HepG2 (cell line): ENCODE measurements at regions not wholly inside any gene's neighbourhood (a gene's known extent, or its start where the extent isn't known, plus 50 kb on each side); places are given as distances from the start of the nearest gene placed in this dataset.

ENCODE experiments used
- REST ChIP-seq, 2 experiments: IDR thresholded peaks; 2 replicates each; pipeline ENCODE4 v1.6.1; 2011 to 2012; ENCODE audit warnings: low read length in 2 of 2, borderline replicate concordance in 1 of 2, low read depth in 1 of 2, mild to moderate bottlenecking in 1 of 2, moderate library complexity in 1 of 2
- ZNF605 ChIP-seq: sonication (generic); formaldehyde crosslinking; IDR thresholded peaks from 2 replicates; pipeline ENCODE4 v1.8.0; 2022; ENCODE audit warnings: mild to moderate bottlenecking, missing genetic modification reagents

- no peak for TF ChIP-seq REST (IDR thresholded peaks at IDR 0.05; ENCODE audit: borderline replicate concordance in 1 of 2, low read depth in 1 of 2, low read length in 2 of 2)
- no peak for TF ChIP-seq ZNF605 (CRISPR knock-in tag)
These were observed 62.5 kb upstream of the RNU6-8 start for GRCh38 chr14:32265584-32265983.
